GM23338 (cell line): ENCODE measurements at regions not wholly inside any gene's neighbourhood (a gene's known extent, or its start where the extent isn't known, plus 50 kb on each side); places are given as distances from the start of the nearest gene placed in this dataset.

Experiments used
- ATAC-seq: fragments of 200-7000 bp; cut with Tn5 transposase; 3 replicates; pipeline ENCODE4 v1.9.1; 2020
- DNase-seq: peaks from one replicate; pipeline ENCODE4 v3.0.0-alpha.2; 2015; ENCODE audit warnings: low spot score
- H2AFZ ChIP-seq: fragments of 200-600 bp; sonication (generic); 2 replicates; pipeline ENCODE4 v1.8.0; 2016; ENCODE audit warnings: antibody characterized with exemption, mild to moderate bottlenecking, moderate library complexity
- H3F3A ChIP-seq: fragments of 200-600 bp; sonication (generic); replicated peaks from 2 replicates; pipeline ENCODE4 v1.8.0; 2017; ENCODE audit warnings: antibody characterized with exemption, mixed run types, low read depth
- H3K27ac ChIP-seq: fragments of 200-600 bp; sonication (generic); 2 replicates; pipeline ENCODE4 v1.6.1; 2016; ENCODE audit warnings: low read depth
- H3K27me3 ChIP-seq: fragments of 200-600 bp; sonication (generic); 2 replicates; pipeline ENCODE4 v1.8.0; 2016; ENCODE audit warnings: mild to moderate bottlenecking, mixed run types, moderate library complexity; ENCODE audit not compliant: insufficient read depth
- H3K36me3 ChIP-seq: fragments of 200-600 bp; sonication (generic); 2 replicates; pipeline ENCODE4 v1.8.0; 2016; ENCODE audit warnings: mild to moderate bottlenecking; ENCODE audit not compliant: insufficient read depth
- H3K4me1 ChIP-seq: fragments of 200-600 bp; sonication (generic); 2 replicates; pipeline ENCODE4 v1.8.0; 2016; ENCODE audit warnings: mild to moderate bottlenecking, moderate library complexity; ENCODE audit not compliant: insufficient read depth
- H3K4me2 ChIP-seq: fragments of 200-600 bp; sonication (generic); 2 replicates; pipeline ENCODE4 v1.7.1; 2017; ENCODE audit warnings: mixed run types
- H3K4me3 ChIP-seq: fragments of 200-600 bp; sonication (generic); 2 replicates; pipeline ENCODE4 v1.6.1; 2016; ENCODE audit warnings: mixed run types
- H3K79me2 ChIP-seq: fragments of 200-600 bp; sonication (generic); replicated peaks from 2 replicates; pipeline ENCODE4 v1.8.0; 2017; ENCODE audit warnings: mild to moderate bottlenecking; ENCODE audit not compliant: insufficient read depth
- H3K9me2 ChIP-seq: fragments of 200-600 bp; sonication (generic); 2 replicates; pipeline ENCODE4 v1.8.0; 2017; ENCODE audit not compliant: insufficient read depth
- H4K20me1 ChIP-seq: fragments of 200-600 bp; sonication (generic); replicated peaks from 2 replicates; pipeline ENCODE4 v1.8.0; 2017; ENCODE audit warnings: mild to moderate bottlenecking; ENCODE audit not compliant: insufficient read depth
- H3K27ac Mint-ChIP-seq: 2 replicates; pipeline ENCODE4 v1.8.0; 2020; ENCODE audit warnings: inconsistent platforms, mild to moderate bottlenecking, moderate library complexity, mixed read lengths
- H3K27me3 Mint-ChIP-seq: 3 replicates; pipeline ENCODE4 v1.8.0; 2022; ENCODE audit warnings: low read depth, mild to moderate bottlenecking, moderate library complexity, mixed read lengths, inconsistent platforms; ENCODE audit not compliant: insufficient read depth, poor library complexity
- H3K36me3 Mint-ChIP-seq: 3 replicates; pipeline ENCODE4 v1.8.0; 2021; ENCODE audit warnings: low read depth, mild to moderate bottlenecking, inconsistent platforms, moderate library complexity, mixed read lengths
- H3K4me1 Mint-ChIP-seq: 3 replicates; pipeline ENCODE4 v1.8.0; 2020; ENCODE audit warnings: mild to moderate bottlenecking, inconsistent platforms, mixed read lengths
- H3K4me3 Mint-ChIP-seq: 3 replicates; pipeline ENCODE4 v1.8.0; 2021; ENCODE audit warnings: moderate library complexity, mild to moderate bottlenecking, inconsistent platforms, mixed read lengths
- H3K9me3 Mint-ChIP-seq: 3 replicates; pipeline ENCODE4 v1.8.0; 2020; ENCODE audit warnings: moderate library complexity, mild to moderate bottlenecking, inconsistent platforms, mixed read lengths
- CREB1 ChIP-seq: fragments of 250-450 bp; sonication (Bioruptor Pico); IDR thresholded peaks from 2 replicates; pipeline ENCODE4 v1.5.0; 2020; ENCODE audit warnings: low read depth, mild to moderate bottlenecking, moderate library complexity
- EZH2 ChIP-seq: fragments of 200-600 bp; sonication (generic); IDR thresholded peaks from one replicate; pipeline ENCODE4 v1.8.0; 2017; ENCODE audit warnings: antibody characterized with exemption, mild to moderate bottlenecking, low read depth; ENCODE audit not compliant: unreplicated experiment
- EZH2phosphoT487 ChIP-seq: fragments of 200-600 bp; sonication (generic); IDR thresholded peaks from one replicate; pipeline ENCODE4 v1.8.1; 2018; ENCODE audit warnings: antibody characterized with exemption; ENCODE audit not compliant: unreplicated experiment
- JUNB ChIP-seq: IDR thresholded peaks from one replicate; pipeline ENCODE4 v1.6.1; 2016; ENCODE audit warnings: antibody characterized with exemption; ENCODE audit not compliant: unreplicated experiment
- NANOG ChIP-seq: IDR thresholded peaks from 2 replicates; pipeline ENCODE4 v1.6.1; 2016; ENCODE audit warnings: antibody characterized with exemption, borderline replicate concordance
- POLR2AphosphoS5 ChIP-seq: IDR thresholded peaks from 2 replicates; pipeline ENCODE4 v1.6.1; 2016; ENCODE audit warnings: antibody characterized with exemption, low read depth
- STAT1 ChIP-seq: IDR thresholded peaks from one replicate; pipeline ENCODE4 v1.6.1; 2016; ENCODE audit warnings: antibody characterized with exemption; ENCODE audit not compliant: unreplicated experiment
- ZNF114 ChIP-seq: fragments of 250-450 bp; sonication (Bioruptor Pico); IDR thresholded peaks from 2 replicates; pipeline ENCODE4 v1.5.0; 2020; ENCODE audit warnings: mild to moderate bottlenecking, moderate library complexity
- ZNF331 ChIP-seq: fragments of 250-450 bp; sonication (Bioruptor Pico); IDR thresholded peaks from 2 replicates; pipeline ENCODE4 v1.5.0; 2020; ENCODE audit warnings: low read depth, mild to moderate bottlenecking, moderate library complexity
- TF ChIP-seq, protein P1 (sequence below), 2 experiments: fragments of 200-600 bp in 1 of 2; sonication (generic) in 1 of 2; conservative IDR thresholded peaks; 2 replicates each; pipeline versions ENCODE4 v1.5.1 to v1.6.1; 2016 to 2017; ENCODE audit warnings: antibody characterized with exemption in 2 of 2, low read depth in 2 of 2, mild to moderate bottlenecking in 2 of 2, moderate library complexity in 1 of 2
- TF ChIP-seq, protein P2 (sequence below): IDR thresholded peaks from one replicate; pipeline ENCODE4 v1.6.1; 2018; ENCODE audit warnings: antibody characterized with exemption; ENCODE audit not compliant: unreplicated experiment
- TF ChIP-seq, protein P3 (sequence below): IDR thresholded peaks from 2 replicates; pipeline ENCODE4 v1.6.1; 2016; ENCODE audit warnings: antibody characterized with exemption
- TF ChIP-seq, protein P4 (sequence below): fragments of 250-450 bp; sonication (Bioruptor Pico); IDR thresholded peaks from 2 replicates; pipeline ENCODE4 v1.5.0; 2020; ENCODE audit warnings: mild to moderate bottlenecking, moderate library complexity

DNA sequence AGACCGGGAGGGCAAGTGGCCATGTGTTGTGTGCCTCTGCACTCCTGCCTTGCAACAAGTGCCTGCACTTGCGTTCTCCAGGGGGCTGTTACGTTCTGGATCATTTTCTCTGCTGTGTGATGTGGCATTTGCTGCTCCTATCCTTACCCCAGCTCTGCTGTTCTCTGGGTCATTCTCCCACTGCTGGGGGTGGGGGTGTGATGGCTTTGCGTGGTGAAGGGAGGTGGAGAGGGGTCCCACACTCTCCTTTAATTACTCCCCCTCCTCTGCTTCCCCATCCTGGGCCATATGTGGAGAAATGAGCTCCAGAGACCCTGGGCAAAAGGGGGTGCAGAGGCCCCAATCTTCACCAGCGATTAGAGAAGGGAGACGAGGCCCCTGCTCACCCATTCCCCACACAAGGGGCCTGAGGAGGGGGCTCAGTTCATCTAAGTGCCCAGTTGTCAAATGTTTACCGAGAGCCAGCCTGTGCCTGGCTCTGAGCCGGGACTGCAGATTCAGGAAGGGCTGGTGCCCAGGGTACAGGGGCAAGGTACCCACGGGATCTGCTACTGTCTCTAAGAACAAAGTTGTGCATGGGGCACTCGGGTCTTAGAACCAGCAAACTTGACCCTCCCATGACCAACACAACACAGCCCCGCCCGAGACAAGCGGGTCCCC is 355.4 kb downstream of the PTPRU start:
- Histone ChIP-seq H3K4me1 (no peaks in the 10 kb centered on the region), H3K27me3 (no peaks in the 10 kb centered on the region), H3K36me3 (no peaks in the 10 kb centered on the region), H2AFZ (no peak overlapping the region), H4K20me1 (no peaks in the 10 kb centered on the region), H3K4me3 (no peak overlapping the region), H3F3A (no peaks in the 10 kb centered on the region), H3K27ac (no peak overlapping the region), H3K4me2 (no peak overlapping the region), H3K9me2 (no peaks in the 10 kb centered on the region), H3K79me2 (no peaks in the 10 kb centered on the region)
- H3K4me3 Mint-ChIP-seq: no peak overlapping the region
- ATAC-seq (no peak), DNase-seq (no peak)
- TF ChIP-seq, protein P1, sequence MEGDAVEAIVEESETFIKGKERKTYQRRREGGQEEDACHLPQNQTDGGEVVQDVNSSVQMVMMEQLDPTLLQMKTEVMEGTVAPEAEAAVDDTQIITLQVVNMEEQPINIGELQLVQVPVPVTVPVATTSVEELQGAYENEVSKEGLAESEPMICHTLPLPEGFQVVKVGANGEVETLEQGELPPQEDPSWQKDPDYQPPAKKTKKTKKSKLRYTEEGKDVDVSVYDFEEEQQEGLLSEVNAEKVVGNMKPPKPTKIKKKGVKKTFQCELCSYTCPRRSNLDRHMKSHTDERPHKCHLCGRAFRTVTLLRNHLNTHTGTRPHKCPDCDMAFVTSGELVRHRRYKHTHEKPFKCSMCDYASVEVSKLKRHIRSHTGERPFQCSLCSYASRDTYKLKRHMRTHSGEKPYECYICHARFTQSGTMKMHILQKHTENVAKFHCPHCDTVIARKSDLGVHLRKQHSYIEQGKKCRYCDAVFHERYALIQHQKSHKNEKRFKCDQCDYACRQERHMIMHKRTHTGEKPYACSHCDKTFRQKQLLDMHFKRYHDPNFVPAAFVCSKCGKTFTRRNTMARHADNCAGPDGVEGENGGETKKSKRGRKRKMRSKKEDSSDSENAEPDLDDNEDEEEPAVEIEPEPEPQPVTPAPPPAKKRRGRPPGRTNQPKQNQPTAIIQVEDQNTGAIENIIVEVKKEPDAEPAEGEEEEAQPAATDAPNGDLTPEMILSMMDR (conservative IDR thresholded peaks at IDR 0.05; ENCODE audit: low read depth in 2 of 2): no peak
- TF ChIP-seq, protein P2, sequence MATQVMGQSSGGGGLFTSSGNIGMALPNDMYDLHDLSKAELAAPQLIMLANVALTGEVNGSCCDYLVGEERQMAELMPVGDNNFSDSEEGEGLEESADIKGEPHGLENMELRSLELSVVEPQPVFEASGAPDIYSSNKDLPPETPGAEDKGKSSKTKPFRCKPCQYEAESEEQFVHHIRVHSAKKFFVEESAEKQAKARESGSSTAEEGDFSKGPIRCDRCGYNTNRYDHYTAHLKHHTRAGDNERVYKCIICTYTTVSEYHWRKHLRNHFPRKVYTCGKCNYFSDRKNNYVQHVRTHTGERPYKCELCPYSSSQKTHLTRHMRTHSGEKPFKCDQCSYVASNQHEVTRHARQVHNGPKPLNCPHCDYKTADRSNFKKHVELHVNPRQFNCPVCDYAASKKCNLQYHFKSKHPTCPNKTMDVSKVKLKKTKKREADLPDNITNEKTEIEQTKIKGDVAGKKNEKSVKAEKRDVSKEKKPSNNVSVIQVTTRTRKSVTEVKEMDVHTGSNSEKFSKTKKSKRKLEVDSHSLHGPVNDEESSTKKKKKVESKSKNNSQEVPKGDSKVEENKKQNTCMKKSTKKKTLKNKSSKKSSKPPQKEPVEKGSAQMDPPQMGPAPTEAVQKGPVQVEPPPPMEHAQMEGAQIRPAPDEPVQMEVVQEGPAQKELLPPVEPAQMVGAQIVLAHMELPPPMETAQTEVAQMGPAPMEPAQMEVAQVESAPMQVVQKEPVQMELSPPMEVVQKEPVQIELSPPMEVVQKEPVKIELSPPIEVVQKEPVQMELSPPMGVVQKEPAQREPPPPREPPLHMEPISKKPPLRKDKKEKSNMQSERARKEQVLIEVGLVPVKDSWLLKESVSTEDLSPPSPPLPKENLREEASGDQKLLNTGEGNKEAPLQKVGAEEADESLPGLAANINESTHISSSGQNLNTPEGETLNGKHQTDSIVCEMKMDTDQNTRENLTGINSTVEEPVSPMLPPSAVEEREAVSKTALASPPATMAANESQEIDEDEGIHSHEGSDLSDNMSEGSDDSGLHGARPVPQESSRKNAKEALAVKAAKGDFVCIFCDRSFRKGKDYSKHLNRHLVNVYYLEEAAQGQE: no peak
- TF ChIP-seq EZH2phosphoT487 (no peak), JUNB (no peak), CREB1 (CRISPR knock-in tag) (no peak), POLR2AphosphoS5 (no peak), STAT1 (no peak), EZH2 (no peak), ZNF331 (CRISPR knock-in tag) (no peak), NANOG (no peak), ZNF114 (CRISPR knock-in tag) (no peak)
- TF ChIP-seq, protein P3, sequence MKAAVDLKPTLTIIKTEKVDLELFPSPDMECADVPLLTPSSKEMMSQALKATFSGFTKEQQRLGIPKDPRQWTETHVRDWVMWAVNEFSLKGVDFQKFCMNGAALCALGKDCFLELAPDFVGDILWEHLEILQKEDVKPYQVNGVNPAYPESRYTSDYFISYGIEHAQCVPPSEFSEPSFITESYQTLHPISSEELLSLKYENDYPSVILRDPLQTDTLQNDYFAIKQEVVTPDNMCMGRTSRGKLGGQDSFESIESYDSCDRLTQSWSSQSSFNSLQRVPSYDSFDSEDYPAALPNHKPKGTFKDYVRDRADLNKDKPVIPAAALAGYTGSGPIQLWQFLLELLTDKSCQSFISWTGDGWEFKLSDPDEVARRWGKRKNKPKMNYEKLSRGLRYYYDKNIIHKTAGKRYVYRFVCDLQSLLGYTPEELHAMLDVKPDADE: no peak
- TF ChIP-seq, protein P4, sequence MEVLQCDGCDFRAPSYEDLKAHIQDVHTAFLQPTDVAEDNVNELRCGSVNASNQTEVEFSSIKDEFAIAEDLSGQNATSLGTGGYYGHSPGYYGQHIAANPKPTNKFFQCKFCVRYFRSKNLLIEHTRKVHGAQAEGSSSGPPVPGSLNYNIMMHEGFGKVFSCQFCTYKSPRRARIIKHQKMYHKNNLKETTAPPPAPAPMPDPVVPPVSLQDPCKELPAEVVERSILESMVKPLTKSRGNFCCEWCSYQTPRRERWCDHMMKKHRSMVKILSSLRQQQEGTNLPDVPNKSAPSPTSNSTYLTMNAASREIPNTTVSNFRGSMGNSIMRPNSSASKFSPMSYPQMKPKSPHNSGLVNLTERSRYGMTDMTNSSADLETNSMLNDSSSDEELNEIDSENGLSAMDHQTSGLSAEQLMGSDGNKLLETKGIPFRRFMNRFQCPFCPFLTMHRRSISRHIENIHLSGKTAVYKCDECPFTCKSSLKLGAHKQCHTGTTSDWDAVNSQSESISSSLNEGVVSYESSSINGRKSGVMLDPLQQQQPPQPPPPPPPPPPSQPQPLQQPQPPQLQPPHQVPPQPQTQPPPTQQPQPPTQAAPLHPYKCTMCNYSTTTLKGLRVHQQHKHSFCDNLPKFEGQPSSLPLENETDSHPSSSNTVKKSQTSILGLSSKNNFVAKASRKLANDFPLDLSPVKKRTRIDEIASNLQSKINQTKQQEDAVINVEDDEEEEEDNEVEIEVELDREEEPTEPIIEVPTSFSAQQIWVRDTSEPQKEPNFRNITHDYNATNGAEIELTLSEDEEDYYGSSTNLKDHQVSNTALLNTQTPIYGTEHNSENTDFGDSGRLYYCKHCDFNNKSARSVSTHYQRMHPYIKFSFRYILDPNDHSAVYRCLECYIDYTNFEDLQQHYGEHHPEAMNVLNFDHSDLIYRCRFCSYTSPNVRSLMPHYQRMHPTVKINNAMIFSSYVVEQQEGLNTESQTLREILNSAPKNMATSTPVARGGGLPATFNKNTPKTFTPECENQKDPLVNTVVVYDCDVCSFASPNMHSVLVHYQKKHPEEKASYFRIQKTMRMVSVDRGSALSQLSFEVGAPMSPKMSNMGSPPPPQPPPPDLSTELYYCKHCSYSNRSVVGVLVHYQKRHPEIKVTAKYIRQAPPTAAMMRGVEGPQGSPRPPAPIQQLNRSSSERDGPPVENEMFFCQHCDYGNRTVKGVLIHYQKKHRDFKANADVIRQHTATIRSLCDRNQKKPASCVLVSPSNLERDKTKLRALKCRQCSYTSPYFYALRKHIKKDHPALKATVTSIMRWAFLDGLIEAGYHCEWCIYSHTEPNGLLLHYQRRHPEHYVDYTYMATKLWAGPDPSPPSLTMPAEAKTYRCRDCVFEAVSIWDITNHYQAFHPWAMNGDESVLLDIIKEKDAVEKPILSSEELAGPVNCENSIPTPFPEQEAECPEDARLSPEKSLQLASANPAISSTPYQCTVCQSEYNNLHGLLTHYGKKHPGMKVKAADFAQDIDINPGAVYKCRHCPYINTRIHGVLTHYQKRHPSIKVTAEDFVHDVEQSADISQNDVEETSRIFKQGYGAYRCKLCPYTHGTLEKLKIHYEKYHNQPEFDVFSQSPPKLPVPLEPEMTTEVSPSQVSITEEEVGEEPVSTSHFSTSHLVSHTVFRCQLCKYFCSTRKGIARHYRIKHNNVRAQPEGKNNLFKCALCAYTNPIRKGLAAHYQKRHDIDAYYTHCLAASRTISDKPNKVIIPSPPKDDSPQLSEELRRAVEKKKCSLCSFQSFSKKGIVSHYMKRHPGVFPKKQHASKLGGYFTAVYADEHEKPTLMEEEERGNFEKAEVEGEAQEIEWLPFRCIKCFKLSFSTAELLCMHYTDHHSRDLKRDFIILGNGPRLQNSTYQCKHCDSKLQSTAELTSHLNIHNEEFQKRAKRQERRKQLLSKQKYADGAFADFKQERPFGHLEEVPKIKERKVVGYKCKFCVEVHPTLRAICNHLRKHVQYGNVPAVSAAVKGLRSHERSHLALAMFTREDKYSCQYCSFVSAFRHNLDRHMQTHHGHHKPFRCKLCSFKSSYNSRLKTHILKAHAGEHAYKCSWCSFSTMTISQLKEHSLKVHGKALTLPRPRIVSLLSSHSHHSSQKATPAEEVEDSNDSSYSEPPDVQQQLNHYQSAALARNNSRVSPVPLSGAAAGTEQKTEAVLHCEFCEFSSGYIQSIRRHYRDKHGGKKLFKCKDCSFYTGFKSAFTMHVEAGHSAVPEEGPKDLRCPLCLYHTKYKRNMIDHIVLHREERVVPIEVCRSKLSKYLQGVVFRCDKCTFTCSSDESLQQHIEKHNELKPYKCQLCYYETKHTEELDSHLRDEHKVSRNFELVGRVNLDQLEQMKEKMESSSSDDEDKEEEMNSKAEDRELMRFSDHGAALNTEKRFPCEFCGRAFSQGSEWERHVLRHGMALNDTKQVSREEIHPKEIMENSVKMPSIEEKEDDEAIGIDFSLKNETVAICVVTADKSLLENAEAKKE (CRISPR knock-in tag): no peak
- H3K36me3 Mint-ChIP-seq: no peaks in the 10 kb centered on the region; the same call in 2 of the 3 replicates
- H3K27me3 Mint-ChIP-seq: peaks cover 2% of the 10 kb centered on the region
- H3K4me1 Mint-ChIP-seq: no peaks in the 10 kb centered on the region; the same call in 2 of the 3 replicates
- H3K9me3 Mint-ChIP-seq: peaks cover 2% of the 10 kb centered on the region; the same call in 1 of the 3 replicates
- no peak overlapping the region for H3K27ac Mint-ChIP-seq
